HepG2 (cell line): ENCODE measurements at regions not wholly inside any gene's neighbourhood (a gene's known extent, or its start where the extent isn't known, plus 50 kb on each side); places are given as distances from the start of the nearest gene placed in this dataset.

Experiments
- DMAP1 ChIP-seq: IDR thresholded peaks from 2 replicates; pipeline ENCODE4 v1.6.1; 2016
- GLI4 ChIP-seq: sonication (generic); formaldehyde crosslinking; IDR thresholded peaks from 2 replicates; pipeline ENCODE4 v1.5.1; 2020; ENCODE audit warnings: missing genetic modification reagents, mild to moderate bottlenecking, moderate library complexity, borderline replicate concordance
- HOXA3 ChIP-seq: sonication (generic); formaldehyde crosslinking; IDR thresholded peaks from 2 replicates; pipeline ENCODE4 v1.5.0; 2020; ENCODE audit warnings: missing genetic modification reagents
- RBM22 ChIP-seq: fragments of 200-400 bp; formaldehyde crosslinking; optimal IDR thresholded peaks from 2 replicates; pipeline ENCODE3; 2017; ENCODE audit warnings: mild to moderate bottlenecking, low read length, moderate library complexity
- SOX6 ChIP-seq, 2 experiments: fragments of 450-650 bp in 1 of 2; sonication (generic) in 1 of 2; formaldehyde crosslinking in 1 of 2; IDR thresholded peaks; 2 replicates each; pipeline versions ENCODE4 v1.4.0 to v1.6.1; 2017 to 2020; ENCODE audit warnings: antibody characterized with exemption in 1 of 2, mild to moderate bottlenecking in 1 of 2, missing genetic modification reagents in 1 of 2
- SRSF1 ChIP-seq: fragments of 200-400 bp; formaldehyde crosslinking; optimal IDR thresholded peaks from 2 replicates; pipeline ENCODE3; 2017; ENCODE audit warnings: mild to moderate bottlenecking, low read depth, low read length, moderate library complexity
- ZBTB1 ChIP-seq: sonication (generic); formaldehyde crosslinking; IDR thresholded peaks from 2 replicates; pipeline ENCODE4 v1.4.0; 2020; ENCODE audit warnings: missing genetic modification reagents, borderline replicate concordance
- ZEB1 ChIP-seq: IDR thresholded peaks from 2 replicates; pipeline ENCODE4 v1.6.1; 2012; ENCODE audit warnings: mild to moderate bottlenecking, low read depth, inconsistent platforms; ENCODE audit not compliant: insufficient replicate concordance
- ZSCAN20 ChIP-seq: sonication (generic); formaldehyde crosslinking; IDR thresholded peaks from 2 replicates; pipeline ENCODE4 v1.4.0; 2020; ENCODE audit warnings: missing genetic modification reagents, mild to moderate bottlenecking, borderline replicate concordance
- ZSCAN9 ChIP-seq: IDR thresholded peaks from 2 replicates; pipeline ENCODE4 v1.6.1; 2016; ENCODE audit warnings: borderline replicate concordance
- TF ChIP-seq, protein P1 (sequence below): sonication (generic); formaldehyde crosslinking; conservative IDR thresholded peaks from 2 replicates; pipeline ENCODE4 v1.4.0; 2020; ENCODE audit warnings: mild to moderate bottlenecking, missing genetic modification reagents, moderate library complexity
- TF ChIP-seq, protein P2 (sequence below): sonication (generic); formaldehyde crosslinking; IDR thresholded peaks from 2 replicates; pipeline ENCODE4 v1.8.0; 2022; ENCODE audit warnings: mild to moderate bottlenecking, missing genetic modification reagents, moderate library complexity
- TF ChIP-seq, protein P3 (sequence below), 2 experiments: sonication (generic) in 1 of 2; formaldehyde crosslinking in 1 of 2; IDR thresholded peaks; 2 replicates each; pipeline versions ENCODE4 v1.4.0 to v1.6.1; 2016 to 2020; ENCODE audit warnings: borderline replicate concordance in 1 of 2, low read depth in 1 of 2, mild to moderate bottlenecking in 1 of 2, missing genetic modification reagents in 1 of 2

- TF ChIP-seq, protein P1, sequence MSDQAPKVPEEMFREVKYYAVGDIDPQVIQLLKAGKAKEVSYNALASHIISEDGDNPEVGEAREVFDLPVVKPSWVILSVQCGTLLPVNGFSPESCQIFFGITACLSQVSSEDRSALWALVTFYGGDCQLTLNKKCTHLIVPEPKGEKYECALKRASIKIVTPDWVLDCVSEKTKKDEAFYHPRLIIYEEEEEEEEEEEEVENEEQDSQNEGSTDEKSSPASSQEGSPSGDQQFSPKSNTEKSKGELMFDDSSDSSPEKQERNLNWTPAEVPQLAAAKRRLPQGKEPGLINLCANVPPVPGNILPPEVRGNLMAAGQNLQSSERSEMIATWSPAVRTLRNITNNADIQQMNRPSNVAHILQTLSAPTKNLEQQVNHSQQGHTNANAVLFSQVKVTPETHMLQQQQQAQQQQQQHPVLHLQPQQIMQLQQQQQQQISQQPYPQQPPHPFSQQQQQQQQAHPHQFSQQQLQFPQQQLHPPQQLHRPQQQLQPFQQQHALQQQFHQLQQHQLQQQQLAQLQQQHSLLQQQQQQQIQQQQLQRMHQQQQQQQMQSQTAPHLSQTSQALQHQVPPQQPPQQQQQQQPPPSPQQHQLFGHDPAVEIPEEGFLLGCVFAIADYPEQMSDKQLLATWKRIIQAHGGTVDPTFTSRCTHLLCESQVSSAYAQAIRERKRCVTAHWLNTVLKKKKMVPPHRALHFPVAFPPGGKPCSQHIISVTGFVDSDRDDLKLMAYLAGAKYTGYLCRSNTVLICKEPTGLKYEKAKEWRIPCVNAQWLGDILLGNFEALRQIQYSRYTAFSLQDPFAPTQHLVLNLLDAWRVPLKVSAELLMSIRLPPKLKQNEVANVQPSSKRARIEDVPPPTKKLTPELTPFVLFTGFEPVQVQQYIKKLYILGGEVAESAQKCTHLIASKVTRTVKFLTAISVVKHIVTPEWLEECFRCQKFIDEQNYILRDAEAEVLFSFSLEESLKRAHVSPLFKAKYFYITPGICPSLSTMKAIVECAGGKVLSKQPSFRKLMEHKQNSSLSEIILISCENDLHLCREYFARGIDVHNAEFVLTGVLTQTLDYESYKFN = no peak
- TF ChIP-seq, protein P2, sequence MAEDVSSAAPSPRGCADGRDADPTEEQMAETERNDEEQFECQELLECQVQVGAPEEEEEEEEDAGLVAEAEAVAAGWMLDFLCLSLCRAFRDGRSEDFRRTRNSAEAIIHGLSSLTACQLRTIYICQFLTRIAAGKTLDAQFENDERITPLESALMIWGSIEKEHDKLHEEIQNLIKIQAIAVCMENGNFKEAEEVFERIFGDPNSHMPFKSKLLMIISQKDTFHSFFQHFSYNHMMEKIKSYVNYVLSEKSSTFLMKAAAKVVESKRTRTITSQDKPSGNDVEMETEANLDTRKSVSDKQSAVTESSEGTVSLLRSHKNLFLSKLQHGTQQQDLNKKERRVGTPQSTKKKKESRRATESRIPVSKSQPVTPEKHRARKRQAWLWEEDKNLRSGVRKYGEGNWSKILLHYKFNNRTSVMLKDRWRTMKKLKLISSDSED = no peak
- no peak for TF ChIP-seq ZSCAN20 (CRISPR knock-in tag)
- no peak for TF ChIP-seq RBM22
- TF ChIP-seq GLI4 (CRISPR knock-in tag) = no peak
- no peak for TF ChIP-seq ZEB1
- no peak for TF ChIP-seq HOXA3
- TF ChIP-seq, protein P3, sequence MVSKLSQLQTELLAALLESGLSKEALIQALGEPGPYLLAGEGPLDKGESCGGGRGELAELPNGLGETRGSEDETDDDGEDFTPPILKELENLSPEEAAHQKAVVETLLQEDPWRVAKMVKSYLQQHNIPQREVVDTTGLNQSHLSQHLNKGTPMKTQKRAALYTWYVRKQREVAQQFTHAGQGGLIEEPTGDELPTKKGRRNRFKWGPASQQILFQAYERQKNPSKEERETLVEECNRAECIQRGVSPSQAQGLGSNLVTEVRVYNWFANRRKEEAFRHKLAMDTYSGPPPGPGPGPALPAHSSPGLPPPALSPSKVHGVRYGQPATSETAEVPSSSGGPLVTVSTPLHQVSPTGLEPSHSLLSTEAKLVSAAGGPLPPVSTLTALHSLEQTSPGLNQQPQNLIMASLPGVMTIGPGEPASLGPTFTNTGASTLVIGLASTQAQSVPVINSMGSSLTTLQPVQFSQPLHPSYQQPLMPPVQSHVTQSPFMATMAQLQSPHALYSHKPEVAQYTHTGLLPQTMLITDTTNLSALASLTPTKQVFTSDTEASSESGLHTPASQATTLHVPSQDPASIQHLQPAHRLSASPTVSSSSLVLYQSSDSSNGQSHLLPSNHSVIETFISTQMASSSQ (IDR thresholded peaks at IDR 0.05; ENCODE audit: low read depth) = no peak
- TF ChIP-seq, protein P3 (CRISPR knock-in tag; IDR thresholded peaks at IDR 0.05; ENCODE audit: borderline replicate concordance) = no peak
- TF ChIP-seq ZSCAN9 = no peak
- no peak for TF ChIP-seq DMAP1 (CRISPR knock-in tag)
- no peak for TF ChIP-seq SOX6 (IDR thresholded peaks at IDR 0.05)
- no peak for TF ChIP-seq SOX6 (CRISPR knock-in tag; IDR thresholded peaks at IDR 0.05)
- no peak for TF ChIP-seq ZBTB1 (CRISPR knock-in tag)
- TF ChIP-seq SRSF1 = no peak
Measured at GRCh38 chr6:92779746-92780145, 639.6 kb downstream of the EPHA7 start (continued).
